ENCODE measurements at regions not wholly inside any gene's neighbourhood (a gene's known extent, or its start where the extent isn't known, plus 50 kb on each side); places are given as distances from the start of the nearest gene placed in this dataset.

DNA sequence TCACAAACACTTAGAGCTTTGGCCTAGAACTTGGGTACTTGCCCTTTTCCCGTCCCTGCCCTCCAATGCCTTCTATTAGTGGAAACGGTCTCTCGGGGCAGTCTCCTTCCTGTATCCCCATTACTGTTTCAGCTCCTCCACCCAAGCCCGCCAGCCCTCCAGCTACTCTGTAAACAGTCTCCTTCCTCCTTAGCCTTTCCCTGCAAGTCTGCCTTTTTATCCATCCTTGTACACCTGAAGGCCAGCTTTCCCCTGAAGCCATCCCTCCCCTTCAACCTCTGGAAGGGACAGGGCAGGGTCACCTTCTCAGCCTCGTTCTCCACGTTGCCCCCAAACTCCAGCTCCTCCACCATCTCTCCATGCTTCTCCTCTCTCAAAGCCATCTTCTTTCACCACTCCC lies 108.1 kb upstream of the ZNF746 start:
- no peak for TF ChIP-seq CHD1 (IDR thresholded peaks at IDR 0.05; ENCODE audit: low read depth, low read length)
- TF ChIP-seq TEAD4 (IDR thresholded peaks at IDR 0.05; ENCODE audit: low read depth, low read length) = no peak
- no peak for TF ChIP-seq EP300 (IDR thresholded peaks at IDR 0.05; ENCODE audit: borderline replicate concordance in 1 of 2, low read depth in 2 of 2, low read length in 2 of 2)
- no peak for TF ChIP-seq SP4 (IDR thresholded peaks at IDR 0.05; ENCODE audit: low read length)
- no peak for TF ChIP-seq KDM1A (IDR thresholded peaks at IDR 0.05; ENCODE audit: borderline replicate concordance, low read length)
- TF ChIP-seq RNF2 (IDR thresholded peaks at IDR 0.05; ENCODE audit: borderline replicate concordance, low read depth, low read length, missing control alignments, poor library complexity, severe bottlenecking) = no peak
- no peak for TF ChIP-seq JUN (IDR thresholded peaks at IDR 0.05; ENCODE audit: low read depth, low read length)
- TF ChIP-seq CTBP2 (IDR thresholded peaks at IDR 0.05; ENCODE audit: borderline replicate concordance, insufficient read depth, insufficient read length, low read length) = no peak
- Histone ChIP-seq H3K23ac (ENCODE audit: insufficient read length) (no peak overlapping the region), H2BK120ac (replicated peaks; ENCODE audit: low read depth, low read length) (no peak overlapping the region), H3K79me1 (ENCODE audit: low read depth, low read length) (no peaks in the 10 kb centered on the region), H4K91ac (replicated peaks; ENCODE audit: insufficient read length, low read length) (no peak overlapping the region), H3K9me3 (ENCODE audit: insufficient read depth in 2 of 2, low read depth in 1 of 2, low read length in 1 of 2) (no peaks in the 10 kb centered on the region), H3K18ac (ENCODE audit: extremely low read depth, low read length) (no peak overlapping the region), H3K56ac (replicated peaks; ENCODE audit: insufficient read length, low read depth, low read length) (no peak overlapping the region), H4K20me1 (replicated peaks in 1 of 2; ENCODE audit: control insufficient read depth in 1 of 2, insufficient read depth in 2 of 2, low read length in 2 of 2) (peaks cover 0 to 4% of the 10 kb centered on the region in 2 experiments), H2AFZ (ENCODE audit: low read length) (no peak overlapping the region), H3K4me2 (ENCODE audit: insufficient read depth in 1 of 2, low read depth in 2 of 2, low read length in 2 of 2) (no peak overlapping the region), H2BK20ac (ENCODE audit: low read length) (no peak overlapping the region), H3K4me3 (ENCODE audit: extremely low read depth in 1 of 4, insufficient read depth in 2 of 4, low read depth in 3 of 4, low read length in 4 of 4) (no peak overlapping the region), H2BK15ac (ENCODE audit: low read length) (no peak overlapping the region), H2BK5ac (ENCODE audit: low read depth, low read length) (no peak overlapping the region), H3K14ac (ENCODE audit: insufficient read length) (no peak overlapping the region), H3K4me1 (replicated peaks in 1 of 4; ENCODE audit: control insufficient read depth in 3 of 4, insufficient read depth in 4 of 4, low read length in 3 of 4) (no peaks in the 10 kb centered on the region), H4K5ac (ENCODE audit: insufficient read length, low read depth, low read length) (no peak overlapping the region), H3K79me2 (ENCODE audit: control insufficient read depth in 1 of 2, insufficient read depth in 2 of 2, low read length in 2 of 2) (no peaks in the 10 kb centered on the region), H3K27ac (ENCODE audit: low read depth, low read length) (no peak overlapping the region), H3K36me3 (ENCODE audit: control insufficient read depth in 2 of 4, insufficient read depth in 4 of 4, low read length in 3 of 4) (peaks cover 0 to 11% (median 2%) of the 10 kb centered on the region in 4 experiments; a peak in 6 of 8 replicates), H2BK12ac (ENCODE audit: low read depth, low read length) (no peak overlapping the region), H3K9ac (replicated peaks in 1 of 4; ENCODE audit: extremely low read depth in 1 of 4, low read depth in 3 of 4, low read length in 3 of 4) (no peak overlapping the region), H3K23me2 (ENCODE audit: low read depth, low read length) (no peaks in the 10 kb centered on the region), H4K8ac (ENCODE audit: extremely low read depth, insufficient read depth, low read length) (no peak overlapping the region), H3K27me3 (replicated peaks in 1 of 4; ENCODE audit: control insufficient read depth in 3 of 4, extremely low read depth in 1 of 4, insufficient read depth in 3 of 4, low read length in 3 of 4) (no peaks in the 10 kb centered on the region), H3K4ac (replicated peaks; ENCODE audit: insufficient read length, low read depth, low read length) (no peak overlapping the region), H2AK5ac (ENCODE audit: low read depth, low read length) (no peak overlapping the region)
- POLR2A ChIA-PET (ENCODE audit: partially characterized antibody) = interaction anchor here (0.9 to 1.1 kb wide), 2 partner anchors 15 to 19 kb away, joined by 3 read pairs; no protein-coding TSS in a partner anchor
- no peak for FAIRE-seq
- CTCF ChIA-PET (ENCODE audit: partially characterized antibody) = interaction anchor here (1.0 to 1.1 kb wide), 2 partner anchors 19 to 156 kb away, joined by 3 read pairs; no protein-coding TSS in a partner anchor
- WGBS, 2 experiments (ENCODE audit: extremely low coverage in 1 of 2, insufficient coverage in 1 of 2, insufficient read length in 1 of 2, insufficient replicate concordance in 2 of 2, low coverage in 1 of 2, low lambda C conversion rate in 2 of 2, missing lambda C conversion rate in 1 of 2) = 89% methylated on average over 6 of the region's 6 CpGs; no CpG with 5 or more reads in 1 of the 2 experiments
- no peak for DNase-seq (ENCODE audit: low read depth in 1 of 2, low spot score in 2 of 2)

All from H1 (cell line).